GM12872 (cell line): ENCODE measurements at regions not wholly inside any gene's neighbourhood (a gene's known extent, or its start where the extent isn't known, plus 50 kb on each side); places are given as distances from the start of the nearest gene placed in this dataset.

ENCODE experiments used
- CTCF ChIP-seq: IDR thresholded peaks from 3 replicates; pipeline ENCODE4 v1.5.1; 2011; ENCODE audit warnings: low read depth, mild to moderate bottlenecking, low read length, moderate library complexity; ENCODE audit not compliant: insufficient read depth

GRCh38 chr4:137955595-137955994, 286.6 kb downstream of the SLC7A11 start:
- TF ChIP-seq CTCF: no peak

- no peak for TF ChIP-seq CTCF
These were observed 290.0 kb downstream of the SLC7A11 start for GRCh38 chr4:137952116-137952515.

GRCh38 chr4:137950286-137950685, 291.9 kb downstream of the SLC7A11 start:
- TF ChIP-seq CTCF: no peak

- no peak for TF ChIP-seq CTCF
These were observed 292.4 kb downstream of the SLC7A11 start for GRCh38 chr4:137949746-137950145.

- TF ChIP-seq CTCF: no peak
These were observed 295.5 kb downstream of the SLC7A11 start for GRCh38 chr4:137946453-137947174.

- no peak for TF ChIP-seq CTCF
These were observed 307.2 kb downstream of the SLC7A11 start for GRCh38 chr4:137934911-137935310.

GRCh38 chr4:137934046-137934445, 308.1 kb downstream of the SLC7A11 start:
- no peak for TF ChIP-seq CTCF

- TF ChIP-seq CTCF: no peak
These were observed 314.2 kb downstream of the SLC7A11 start for GRCh38 chr4:137927972-137928371.
